HG03378 (cell line): ENCODE measurements at regions not wholly inside any gene's neighbourhood (a gene's known extent, or its start where the extent isn't known, plus 50 kb on each side); places are given as distances from the start of the nearest gene placed in this dataset.

Source experiments
- ATAC-seq: cut with Tn5 transposase; IDR thresholded peaks from one replicate; pipeline ENCODE4 v1.9.1; 2021; ENCODE audit warnings: mild to moderate bottlenecking, moderate library complexity; ENCODE audit not compliant: unreplicated experiment

DNA sequence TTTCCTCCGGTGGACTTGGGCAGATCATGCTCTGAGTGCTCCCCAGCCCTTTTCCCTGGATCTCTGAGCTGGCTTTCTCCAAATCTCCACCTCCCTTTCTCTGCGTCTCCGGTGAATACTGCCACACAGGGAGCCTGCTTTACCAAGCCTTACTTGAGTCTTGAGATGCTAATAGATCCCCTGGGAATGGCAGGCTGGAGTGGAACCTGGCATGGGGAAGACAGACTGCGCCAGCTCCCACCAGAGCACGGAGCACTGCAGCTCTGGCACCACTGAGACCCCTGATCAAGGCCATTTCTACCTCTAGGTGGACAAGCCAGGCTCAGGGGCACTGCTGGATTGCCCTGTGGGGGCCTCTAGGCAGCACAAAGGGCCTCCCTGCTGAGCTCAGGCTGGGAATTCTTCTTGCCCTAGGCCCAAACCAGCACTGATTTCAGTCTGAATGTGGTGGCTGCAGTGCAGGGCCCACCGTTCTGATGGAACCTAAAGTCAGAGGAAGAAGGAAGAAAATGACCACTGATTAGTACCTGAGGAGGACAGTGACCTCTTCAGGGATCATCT, 74.3 kb upstream of the CRHR1 start:
- ATAC-seq: no peak

DNA sequence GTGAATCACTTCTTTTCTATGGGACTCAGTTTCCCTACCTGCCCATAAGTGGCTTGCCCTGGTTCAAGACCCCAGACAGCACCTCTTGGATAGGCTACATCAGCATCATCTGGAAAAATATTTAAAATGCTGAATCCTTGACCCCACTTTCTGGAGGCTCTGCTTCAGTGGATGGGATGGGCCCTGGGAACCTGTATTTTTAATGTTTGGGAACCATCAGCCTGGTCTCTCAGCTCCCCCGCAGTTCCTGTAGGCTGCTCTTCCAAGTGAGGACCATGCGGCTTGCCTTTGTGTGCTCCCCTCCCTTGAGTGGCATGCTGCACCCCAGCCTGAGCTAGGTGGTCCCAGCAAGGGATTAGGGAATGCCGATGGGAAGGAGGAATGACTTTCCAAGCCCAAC, 68.3 kb upstream of the CRHR1 start:
- ATAC-seq: no peak

DNA sequence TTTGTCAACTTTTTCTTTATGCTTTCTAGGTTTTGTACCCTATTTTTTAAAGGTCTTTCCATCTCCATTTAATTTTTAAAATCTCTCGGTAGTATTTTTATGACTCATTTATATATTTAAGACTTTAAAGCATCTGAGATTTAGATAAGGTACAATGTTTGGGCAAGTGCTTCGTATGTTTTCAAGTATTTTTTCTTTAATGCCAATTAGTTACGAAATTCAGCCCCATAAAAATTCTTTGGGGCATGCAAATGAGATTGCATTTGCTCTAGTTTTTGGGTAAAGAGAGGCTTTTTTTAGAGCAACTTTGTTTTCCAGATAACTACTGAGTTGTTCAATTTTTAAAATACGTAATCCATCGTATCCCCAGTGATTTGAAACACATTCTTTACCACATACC, 65.3 kb upstream of the CRHR1 start:
- no peak for ATAC-seq

DNA sequence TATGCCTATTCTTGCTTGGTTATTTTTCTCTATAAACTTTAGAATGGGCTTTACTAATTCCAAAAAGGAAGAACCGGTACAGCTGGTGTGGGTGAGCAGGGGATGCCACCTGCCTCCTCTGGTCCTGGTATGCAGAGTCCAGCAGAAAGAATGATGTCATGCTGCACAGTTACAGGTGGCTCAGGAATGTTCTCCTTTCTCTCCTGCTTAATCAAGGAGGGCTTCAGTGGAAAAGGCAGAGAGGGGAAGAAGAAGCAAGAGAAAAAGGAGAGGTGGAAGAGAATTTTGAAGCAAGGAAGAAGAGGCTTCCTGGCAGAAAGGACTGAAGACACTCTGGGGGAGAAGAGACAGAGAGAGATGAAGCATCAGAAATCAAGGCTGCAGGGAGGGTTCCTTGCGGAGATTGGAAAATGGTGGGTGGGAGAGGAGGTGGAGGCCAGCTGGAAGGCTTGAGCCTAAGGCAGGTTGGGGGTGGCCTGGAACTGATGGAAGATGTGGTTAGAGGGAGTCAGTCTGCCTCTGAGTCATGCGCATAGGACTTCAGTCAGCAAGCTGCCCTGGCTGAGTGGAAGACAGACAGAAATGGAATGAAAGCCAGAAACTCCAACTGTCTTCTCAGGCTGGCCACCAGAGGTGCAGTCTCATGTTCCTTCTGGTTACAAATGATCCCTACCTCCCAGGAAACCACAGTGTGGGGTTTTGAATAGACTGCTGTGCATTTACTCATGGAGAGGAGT, 64.6 kb upstream of the CRHR1 start:
- no peak for ATAC-seq

DNA sequence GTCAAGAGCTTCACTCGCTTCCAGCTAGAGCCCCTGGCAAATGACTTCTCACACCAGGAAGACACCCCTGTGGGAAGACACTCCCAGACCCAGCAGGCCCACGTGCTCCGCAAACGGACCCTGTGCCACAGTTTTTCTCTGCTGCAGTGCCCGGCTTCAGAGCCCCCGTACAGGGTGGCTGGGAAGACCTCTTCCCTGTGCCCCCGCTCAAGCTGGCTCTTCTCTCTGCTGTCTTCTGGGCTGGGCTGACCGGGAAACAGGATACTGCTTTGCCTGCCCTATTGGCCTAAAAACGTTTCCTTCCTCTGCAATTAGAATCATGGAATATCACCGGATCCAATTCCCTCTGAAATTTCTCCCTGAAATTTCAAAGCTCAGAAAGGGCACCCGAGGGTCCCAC, 63.7 kb upstream of the CRHR1 start:
- no peak for ATAC-seq

DNA sequence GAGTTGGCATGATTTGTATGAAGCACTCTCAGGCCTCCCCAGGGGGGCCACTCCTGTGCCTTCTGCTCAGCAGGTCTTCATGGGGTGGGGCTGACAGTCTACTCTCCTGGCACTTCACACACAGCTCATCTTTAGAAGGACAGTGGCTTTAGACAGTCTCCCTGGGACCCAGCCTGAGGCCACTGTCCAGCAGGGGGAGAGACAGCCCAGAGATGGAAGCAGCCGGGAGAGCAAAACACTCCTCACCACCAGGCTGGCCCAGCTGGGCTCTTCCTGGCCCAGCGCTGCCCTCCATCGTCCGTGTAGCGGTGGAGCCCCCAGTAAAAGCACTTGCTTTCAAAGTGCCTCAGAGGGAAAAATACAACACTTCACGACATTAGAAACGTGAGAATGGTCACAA, 62.0 kb upstream of the CRHR1 start:
- no peak for ATAC-seq

DNA sequence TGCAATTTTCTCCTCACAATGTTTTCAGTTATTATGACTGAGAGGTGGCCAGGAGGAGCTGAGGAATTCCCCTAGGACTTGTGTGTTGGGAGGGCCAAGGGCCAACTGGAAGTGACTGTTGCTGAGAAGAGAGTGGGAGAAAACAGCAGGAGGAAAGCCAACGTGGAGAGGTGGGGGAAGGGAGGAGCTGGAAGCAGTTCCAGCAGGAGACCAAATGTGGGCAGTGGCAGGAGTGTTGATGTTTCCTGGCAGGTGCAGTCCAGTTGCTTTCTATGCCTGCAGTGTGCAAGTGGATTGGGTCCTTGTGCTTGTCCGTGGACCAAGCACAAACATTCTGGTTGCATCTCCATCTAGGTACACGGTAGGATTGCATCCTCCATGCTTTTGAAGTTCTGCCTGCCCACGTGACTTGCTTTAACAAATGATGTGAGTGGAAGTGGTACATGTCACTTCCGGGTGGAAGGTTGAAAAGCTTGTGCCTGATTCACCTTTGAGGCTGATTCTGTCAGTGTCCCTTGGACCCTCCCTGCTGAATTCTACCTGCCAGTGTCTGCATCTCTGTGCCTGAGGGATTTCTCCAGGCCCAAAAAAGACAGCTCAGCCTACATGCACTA, 54.7 kb upstream of the CRHR1 start:
- no peak for ATAC-seq

DNA sequence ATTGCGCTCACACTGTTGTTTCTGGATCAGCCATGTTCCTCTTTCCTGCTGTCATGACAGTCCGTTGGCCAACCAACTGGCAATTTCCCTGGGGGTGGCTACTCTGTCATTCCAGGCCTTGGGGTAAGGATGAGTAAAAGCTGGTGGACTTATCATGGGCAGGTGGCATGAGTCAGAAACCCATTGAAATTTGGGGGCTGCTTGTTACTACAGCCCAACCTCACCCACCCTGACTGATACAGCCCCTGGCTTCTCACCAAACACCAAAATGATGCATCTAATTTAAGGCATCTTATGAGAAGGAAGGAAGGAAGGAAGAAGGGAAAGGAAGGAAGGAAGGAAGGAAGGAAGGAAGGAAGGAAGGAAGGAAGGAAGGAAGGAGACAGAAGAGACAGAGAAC, 53.9 kb upstream of the CRHR1 start:
- no peak for ATAC-seq

DNA sequence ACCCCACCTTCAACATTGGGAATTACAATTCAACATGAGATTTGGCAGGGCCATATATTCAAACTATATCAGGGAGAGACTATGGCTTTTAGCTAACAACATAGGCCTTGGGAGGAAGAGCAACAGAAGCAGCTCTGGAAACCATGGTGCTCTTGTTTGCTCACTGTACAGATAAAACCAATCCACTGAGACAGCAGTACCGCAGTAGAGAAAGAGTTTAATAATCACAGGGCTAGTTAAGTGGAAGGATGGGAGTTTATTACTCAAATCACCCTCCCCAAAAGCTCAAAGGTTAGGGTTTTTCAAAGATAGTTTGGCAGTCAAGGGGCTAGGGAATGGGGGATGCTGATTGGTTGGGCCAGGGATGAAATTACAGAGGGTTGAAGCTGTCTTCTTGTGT, 52.7 kb upstream of the CRHR1 start:
- ATAC-seq: no peak

DNA sequence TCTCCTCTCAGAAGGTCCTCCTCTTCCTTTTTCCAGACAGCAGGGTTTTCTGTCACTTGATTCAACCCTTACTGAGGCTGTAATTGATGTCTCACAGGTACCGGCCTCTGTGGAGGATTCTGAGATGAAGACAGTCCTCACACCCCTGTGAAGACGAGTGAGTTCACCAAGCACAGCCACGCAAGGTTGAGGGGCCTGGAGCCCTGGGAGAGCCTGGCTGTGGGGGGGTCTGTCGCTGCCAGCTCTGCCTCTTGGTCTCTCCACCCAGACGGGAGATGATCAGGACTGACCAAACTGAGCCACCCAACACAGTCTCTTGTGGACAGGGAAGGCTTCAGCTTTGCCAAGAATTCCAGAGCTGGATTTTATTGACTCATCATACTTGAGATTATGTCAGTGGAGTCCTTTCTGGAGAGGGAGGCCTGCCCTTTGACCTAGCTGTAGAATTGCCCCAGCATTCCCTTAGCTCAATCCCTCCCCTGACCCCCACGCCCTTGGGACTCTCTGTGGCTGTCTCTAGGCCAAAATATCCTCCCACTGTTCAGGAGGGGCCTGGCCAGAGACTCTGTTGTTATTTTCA, 51.1 kb upstream of the CRHR1 start:
- ATAC-seq: no peak

DNA sequence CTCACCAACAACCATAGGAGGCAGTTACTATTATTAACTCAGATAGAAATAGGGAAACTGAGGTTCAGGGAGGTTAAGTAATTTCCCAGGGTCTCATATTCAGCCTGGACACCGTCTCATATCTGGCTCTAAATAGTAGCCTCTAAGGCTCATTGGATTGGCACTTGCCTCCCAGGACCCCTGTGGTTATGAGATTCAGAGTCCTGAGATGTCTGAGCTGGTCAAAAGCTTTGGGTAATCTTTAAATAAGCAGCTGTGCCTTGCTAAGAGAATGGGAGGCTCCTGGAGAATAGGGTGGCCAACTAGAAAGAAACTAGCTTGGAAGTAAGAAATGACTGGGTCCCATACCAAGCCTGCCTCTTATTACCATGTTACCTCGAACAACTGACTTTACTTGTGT, 50.3 kb upstream of the CRHR1 start:
- ATAC-seq: no peak
